ENCODE measurements at regions not wholly inside any gene's neighbourhood (a gene's known extent, or its start where the extent isn't known, plus 50 kb on each side); places are given as distances from the start of the nearest gene placed in this dataset.
A peak's percentile ranks its signal among the peaks of the same experiment; 100 is the strongest.

GRCh38 chr4:12492730-12493393 is 991.3 kb downstream of the RAB28 start:
- WGBS, 2 donors, result 89 to 93% methylated on average over 5 of the region's 5 CpGs
- TF ChIP-seq CTCF (IDR thresholded peaks at IDR 0.05), result no peak
- intact Hi-C loops (cut with DNase I), result no loop called here
- Histone ChIP-seq H3K36me3 (no peaks in the 10 kb centered on the region), H3K4me1 (peaks cover 0 to 11% (median 2%) of the 10 kb centered on the region in 9 donors), H3K9me3 (peaks cover 0 to 12% (median 0%) of the 10 kb centered on the region in 11 donors), H3K4me3 (no peak overlapping the region), H3K27me3 (no peaks in the 10 kb centered on the region), H3K27ac (no peak overlapping the region)
- ATAC-seq (no peak), DNase-seq (no peak)

- WGBS, 2 donors, result 8 to 12% methylated on average over 5 of the region's 5 CpGs
- Histone ChIP-seq H3K9me3 (peaks cover 0 to 34% (median 0%) of the 10 kb centered on the region in 11 donors), H3K27ac (peak overlapping the region in 9 of 10 donors; percentile 55 to 78 (median 66)), H3K27me3 (no peaks in the 10 kb centered on the region), H3K4me3 (no peak overlapping the region), H3K36me3 (no peaks in the 10 kb centered on the region), H3K4me1 (peaks cover 0 to 18% (median 2%) of the 10 kb centered on the region in 9 donors)
- DNase-seq (peak; percentile 48 to 74), ATAC-seq (peak; percentile 88 to 99 (median 98))
- TF ChIP-seq CTCF (IDR thresholded peaks at IDR 0.05), result no peak
- intact Hi-C loops (cut with DNase I), result loop anchor here in 2 of 10 donors (1.0 to 10.0 kb wide), 6 partner anchors 74 to 314 kb away; no protein-coding TSS in a partner anchor
Measured at GRCh38 chr4:12488672-12489071, 995.5 kb downstream of the RAB28 start.

- DNase-seq (peak; percentile 14 to 32), ATAC-seq (peak; percentile 30 to 67 (median 56))
- TF ChIP-seq CTCF (IDR thresholded peaks at IDR 0.05), result no peak
- Histone ChIP-seq H3K27ac (peak overlapping the region in 9 of 10 donors; percentile 29 to 78 (median 66)), H3K27me3 (no peaks in the 10 kb centered on the region), H3K9me3 (peaks cover 0 to 37% (median 0%) of the 10 kb centered on the region in 11 donors), H3K36me3 (no peaks in the 10 kb centered on the region), H3K4me3 (no peak overlapping the region), H3K4me1 (peaks cover 0 to 18% (median 2%) of the 10 kb centered on the region in 9 donors)
- WGBS, 2 donors, result 34 to 50% methylated on average over 2 of the region's 2 CpGs
- intact Hi-C loops (cut with DNase I), result loop anchor here in 2 of 10 donors (5.0 to 10.0 kb wide), 5 partner anchors 75 to 312 kb away; no protein-coding TSS in a partner anchor
Measured at GRCh38 chr4:12487000-12487399, 997.1 kb downstream of the RAB28 start.

GRCh38 chr4:12472087-12472486 is 1012.1 kb downstream of the RAB28 start:
- TF ChIP-seq CTCF (IDR thresholded peaks at IDR 0.05), result no peak
- intact Hi-C loops (cut with DNase I), result no loop called here
- Histone ChIP-seq H3K27ac (no peak overlapping the region), H3K4me3 (no peak overlapping the region), H3K36me3 (no peaks in the 10 kb centered on the region), H3K27me3 (no peaks in the 10 kb centered on the region), H3K4me1 (peaks cover 0 to 9% (median 0%) of the 10 kb centered on the region in 9 donors), H3K9me3 (peaks cover 0 to 7% (median 0%) of the 10 kb centered on the region in 11 donors)
- 62 to 88% methylated on average over 2 of the region's 2 CpGs for WGBS, 2 donors
- DNase-seq, result no peak
- ATAC-seq, result no peak
